ENCODE measurements at regions not wholly inside any gene's neighbourhood (a gene's known extent, or its start where the extent isn't known, plus 50 kb on each side); places are given as distances from the start of the nearest gene placed in this dataset.

GRCh38 chr16:8200839-8201238, 389.5 kb downstream of the TMEM114 start:
- H3K27ac Mint-ChIP-seq: no peak overlapping the region
- H3K27ac ChIP-seq (ENCODE audit: low read depth in 1 of 2, low read length in 2 of 2): no peak overlapping the region
- ATAC-seq (ENCODE audit: poor library complexity) (no peak), DNase-seq (no peak)
- H3K36me3 Mint-ChIP-seq (ENCODE audit: low read depth): no peaks in the 10 kb centered on the region
- no peaks in the 10 kb centered on the region for H3K4me1 ChIP-seq (ENCODE audit: insufficient read depth, low read length)
- peaks cover 0 to 5% of the 10 kb centered on the region in 2 experiments for H3K9me3 ChIP-seq (ENCODE audit: control insufficient read depth in 1 of 2, insufficient read depth in 1 of 2, low read length in 2 of 2)
- peaks cover 8% of the 10 kb centered on the region for H3K9me3 Mint-ChIP-seq
- TF ChIP-seq CTCF (IDR thresholded peaks at IDR 0.05): no peak
- no peaks in the 10 kb centered on the region for H3K27me3 Mint-ChIP-seq
- no peaks in the 10 kb centered on the region for H3K36me3 ChIP-seq (ENCODE audit: insufficient read depth, low read length)
- no peaks in the 10 kb centered on the region for H3K4me1 Mint-ChIP-seq (ENCODE audit: low read depth)
- no peak overlapping the region for H3K4me3 ChIP-seq (ENCODE audit: low read length)
- ChIA-PET CTCF (no interaction called here), POLR2A (no interaction called here)
- intact Hi-C loops (cut with DNase I, micrococcal nuclease): no loop called here
- H3K27me3 ChIP-seq (ENCODE audit: control insufficient read depth in 1 of 2, insufficient read depth in 2 of 2, low read length in 2 of 2): no peaks in the 10 kb centered on the region
- H3K4me3 Mint-ChIP-seq: no peak overlapping the region

- intact Hi-C loops (cut with DNase I, micrococcal nuclease): no loop called here
- Mint-ChIP-seq H3K4me3 (no peak overlapping the region), H3K36me3 (ENCODE audit: low read depth) (no peaks in the 10 kb centered on the region), H3K4me1 (ENCODE audit: low read depth) (no peaks in the 10 kb centered on the region), H3K9me3 (peaks cover 8% of the 10 kb centered on the region), H3K27me3 (no peaks in the 10 kb centered on the region), H3K27ac (no peak overlapping the region)
- Histone ChIP-seq H3K4me1 (ENCODE audit: insufficient read depth, low read length) (no peaks in the 10 kb centered on the region), H3K27me3 (ENCODE audit: control insufficient read depth in 1 of 2, insufficient read depth in 2 of 2, low read length in 2 of 2) (no peaks in the 10 kb centered on the region), H3K4me3 (ENCODE audit: low read length) (no peak overlapping the region), H3K9me3 (ENCODE audit: control insufficient read depth in 1 of 2, insufficient read depth in 1 of 2, low read length in 2 of 2) (peaks cover 0 to 11% of the 10 kb centered on the region in 2 experiments), H3K36me3 (ENCODE audit: insufficient read depth, low read length) (no peaks in the 10 kb centered on the region), H3K27ac (ENCODE audit: low read depth in 1 of 2, low read length in 2 of 2) (no peak overlapping the region)
- no peak for DNase-seq
- POLR2A ChIA-PET: no interaction called here
- no peak for TF ChIP-seq CTCF (IDR thresholded peaks at IDR 0.05)
- no peak for ATAC-seq (ENCODE audit: poor library complexity)
- CTCF ChIA-PET: no interaction called here
These were observed 390.9 kb downstream of the TMEM114 start for GRCh38 chr16:8199390-8199789.

- Mint-ChIP-seq H3K4me3 (no peak overlapping the region), H3K27me3 (no peaks in the 10 kb centered on the region), H3K4me1 (ENCODE audit: low read depth) (no peaks in the 10 kb centered on the region), H3K9me3 (peaks cover 2% of the 10 kb centered on the region), H3K36me3 (ENCODE audit: low read depth) (no peaks in the 10 kb centered on the region), H3K27ac (no peak overlapping the region)
- CTCF ChIA-PET: no interaction called here
- H3K27ac ChIP-seq (ENCODE audit: low read depth in 1 of 2, low read length in 2 of 2): no peak overlapping the region
- POLR2A ChIA-PET: no interaction called here
- H3K27me3 ChIP-seq (ENCODE audit: control insufficient read depth in 1 of 2, insufficient read depth in 2 of 2, low read length in 2 of 2): no peaks in the 10 kb centered on the region
- no peaks in the 10 kb centered on the region for H3K36me3 ChIP-seq (ENCODE audit: insufficient read depth, low read length)
- no peaks in the 10 kb centered on the region for H3K4me1 ChIP-seq (ENCODE audit: insufficient read depth, low read length)
- H3K4me3 ChIP-seq (ENCODE audit: low read length): no peak overlapping the region
- intact Hi-C loops (cut with DNase I, micrococcal nuclease): no loop called here
- H3K9me3 ChIP-seq (ENCODE audit: control insufficient read depth in 1 of 2, insufficient read depth in 1 of 2, low read length in 2 of 2): peaks cover 7 to 15% of the 10 kb centered on the region in 2 experiments
- no peak for TF ChIP-seq CTCF (IDR thresholded peaks at IDR 0.05)
- DNase-seq (no peak), ATAC-seq (ENCODE audit: poor library complexity) (no peak)
These were observed 395.5 kb downstream of the TMEM114 start for GRCh38 chr16:8194794-8195193.

All from CD4-positive, alpha-beta T cell (primary cell).